SK-N-MC (cell line): ENCODE measurements at regions not wholly inside any gene's neighbourhood (a gene's known extent, or its start where the extent isn't known, plus 50 kb on each side); places are given as distances from the start of the nearest gene placed in this dataset.

Experiments used
- EZH2 ChIP-seq: fragments of 200-600 bp; sonication (generic); IDR thresholded peaks from one replicate; pipeline ENCODE4 v1.6.1; 2017; ENCODE audit warnings: antibody characterized with exemption
- POLR2AphosphoS5 ChIP-seq: IDR thresholded peaks from 2 replicates; pipeline ENCODE4 v1.6.1; 2012; ENCODE audit warnings: mild to moderate bottlenecking, low read depth, low read length, borderline replicate concordance

DNA sequence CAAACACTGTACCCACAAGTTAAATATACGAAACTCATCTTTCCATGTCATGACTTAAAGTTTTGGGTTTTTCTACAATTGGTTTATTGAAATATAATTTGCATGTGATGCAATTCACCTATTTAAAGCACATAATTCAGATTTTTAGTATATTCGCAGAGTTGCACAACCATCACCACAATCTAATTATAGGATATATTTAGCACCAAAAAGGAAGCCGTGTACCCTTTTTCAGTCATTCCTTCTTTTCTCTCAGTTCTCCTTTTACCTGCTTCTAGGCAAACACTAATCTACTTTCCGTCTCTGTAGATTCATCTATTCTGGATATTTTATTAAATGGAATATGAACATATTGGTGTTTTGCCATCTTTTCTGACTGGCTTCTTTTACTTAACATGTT lies 1458.1 kb upstream of the TENM4 start:
- TF ChIP-seq EZH2 (no peak), POLR2AphosphoS5 (no peak)
